ENCODE measurements at regions not wholly inside any gene's neighbourhood (a gene's known extent, or its start where the extent isn't known, plus 50 kb on each side); places are given as distances from the start of the nearest gene placed in this dataset.

DNA sequence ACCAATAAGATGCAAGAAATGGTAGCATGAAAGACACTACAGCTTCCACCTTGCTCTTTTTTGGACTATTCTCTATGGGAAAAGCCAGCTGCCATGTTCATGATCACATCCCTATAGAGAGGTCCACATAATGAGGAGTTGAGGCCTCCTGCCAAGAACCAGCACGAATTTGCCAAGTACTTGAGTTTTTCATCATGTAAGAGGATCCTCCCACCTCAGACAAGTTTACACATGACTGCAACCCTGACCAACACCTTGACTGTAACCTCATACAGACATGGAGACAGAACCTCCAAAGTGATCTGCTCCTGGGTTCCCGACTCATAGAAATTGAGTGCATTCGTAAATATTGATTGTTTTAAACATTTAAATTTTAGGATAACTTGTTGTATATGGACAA, 135.2 kb upstream of the TSPAN5 start:
- DNase-seq (ENCODE audit: low read depth): no peak
- Histone ChIP-seq H3K36me3 (ENCODE audit: control insufficient read depth, insufficient read depth, low read length) (no peaks in the 10 kb centered on the region), H3K4me3 (ENCODE audit: low read depth, low read length) (no peak overlapping the region), H3K27me3 (ENCODE audit: control insufficient read depth, insufficient read depth, low read length) (no peaks in the 10 kb centered on the region)
- TF ChIP-seq, protein P1, sequence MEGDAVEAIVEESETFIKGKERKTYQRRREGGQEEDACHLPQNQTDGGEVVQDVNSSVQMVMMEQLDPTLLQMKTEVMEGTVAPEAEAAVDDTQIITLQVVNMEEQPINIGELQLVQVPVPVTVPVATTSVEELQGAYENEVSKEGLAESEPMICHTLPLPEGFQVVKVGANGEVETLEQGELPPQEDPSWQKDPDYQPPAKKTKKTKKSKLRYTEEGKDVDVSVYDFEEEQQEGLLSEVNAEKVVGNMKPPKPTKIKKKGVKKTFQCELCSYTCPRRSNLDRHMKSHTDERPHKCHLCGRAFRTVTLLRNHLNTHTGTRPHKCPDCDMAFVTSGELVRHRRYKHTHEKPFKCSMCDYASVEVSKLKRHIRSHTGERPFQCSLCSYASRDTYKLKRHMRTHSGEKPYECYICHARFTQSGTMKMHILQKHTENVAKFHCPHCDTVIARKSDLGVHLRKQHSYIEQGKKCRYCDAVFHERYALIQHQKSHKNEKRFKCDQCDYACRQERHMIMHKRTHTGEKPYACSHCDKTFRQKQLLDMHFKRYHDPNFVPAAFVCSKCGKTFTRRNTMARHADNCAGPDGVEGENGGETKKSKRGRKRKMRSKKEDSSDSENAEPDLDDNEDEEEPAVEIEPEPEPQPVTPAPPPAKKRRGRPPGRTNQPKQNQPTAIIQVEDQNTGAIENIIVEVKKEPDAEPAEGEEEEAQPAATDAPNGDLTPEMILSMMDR (IDR thresholded peaks at IDR 0.05; ENCODE audit: insufficient read depth, low read length, poor library complexity, severe bottlenecking): no peak

DNA sequence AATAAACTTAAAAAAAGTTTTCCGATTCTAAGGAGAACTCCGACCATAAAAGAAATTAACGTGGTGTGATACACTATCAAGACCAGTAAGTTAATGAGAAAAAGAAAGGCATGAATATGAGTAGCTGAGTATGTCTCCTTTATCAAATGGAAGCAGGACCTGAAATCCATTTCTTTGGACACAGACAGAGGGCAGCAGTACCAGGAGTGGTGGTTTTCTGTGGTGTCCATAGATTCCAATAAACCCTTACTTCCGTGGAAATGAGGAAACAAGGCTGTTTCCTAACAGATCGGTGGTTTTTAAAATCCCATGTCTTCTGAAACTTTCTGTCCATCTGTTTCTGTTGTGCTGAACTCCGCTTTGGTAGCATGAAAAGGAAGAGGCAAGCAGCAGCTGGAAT, 128.5 kb upstream of the TSPAN5 start:
- DNase-seq (ENCODE audit: low read depth): no peak
- H3K27me3 ChIP-seq (ENCODE audit: control insufficient read depth, insufficient read depth, low read length): no peaks in the 10 kb centered on the region
- no peak overlapping the region for H3K4me3 ChIP-seq (ENCODE audit: low read depth, low read length)
- H3K36me3 ChIP-seq (ENCODE audit: control insufficient read depth, insufficient read depth, low read length): no peaks in the 10 kb centered on the region
- TF ChIP-seq, protein P1 (IDR thresholded peaks at IDR 0.05; ENCODE audit: insufficient read depth, low read length, poor library complexity, severe bottlenecking): peak; percentile 26

DNA sequence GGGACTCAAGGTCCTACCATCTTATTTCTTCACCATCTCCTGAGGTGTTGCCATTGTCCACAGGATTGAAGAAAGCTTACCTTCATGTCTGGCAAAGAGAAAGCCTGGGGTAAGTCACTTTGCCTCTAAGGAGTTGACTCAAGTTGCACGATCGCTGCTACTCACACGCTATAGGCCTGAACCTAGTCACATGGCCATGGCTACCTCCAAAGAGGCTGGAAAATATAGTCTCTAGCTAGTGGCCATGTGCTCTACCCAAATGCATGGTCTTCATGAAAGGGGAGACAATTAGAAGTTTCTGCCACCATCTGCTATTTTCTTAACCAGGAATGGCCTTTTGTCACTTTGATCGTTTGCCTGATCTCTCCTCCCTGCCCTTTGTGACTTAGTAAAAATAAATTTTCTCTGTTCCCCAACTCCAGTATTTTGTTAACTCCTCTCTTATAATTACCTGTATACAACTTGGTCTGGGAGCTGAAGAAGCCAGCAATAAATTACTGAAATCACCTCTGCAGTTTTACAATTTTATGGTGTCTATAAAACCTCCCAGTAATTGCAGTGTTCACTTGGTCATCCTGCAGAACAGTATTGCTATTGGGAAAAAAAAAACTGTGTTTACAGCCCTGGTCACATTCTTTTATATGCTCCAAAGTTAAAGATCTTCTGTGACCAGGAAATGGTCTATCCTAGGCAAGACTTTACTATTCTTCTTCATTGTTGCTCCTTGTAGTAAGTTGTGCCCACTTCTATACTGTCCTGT, 126.7 kb upstream of the TSPAN5 start:
- no peak overlapping the region for H3K4me3 ChIP-seq (ENCODE audit: low read depth, low read length)
- H3K27me3 ChIP-seq (ENCODE audit: control insufficient read depth, insufficient read depth, low read length): no peaks in the 10 kb centered on the region
- TF ChIP-seq, protein P1 (IDR thresholded peaks at IDR 0.05; ENCODE audit: insufficient read depth, low read length, poor library complexity, severe bottlenecking): no peak
- no peak for DNase-seq (ENCODE audit: low read depth)
- H3K36me3 ChIP-seq (ENCODE audit: control insufficient read depth, insufficient read depth, low read length): no peaks in the 10 kb centered on the region

DNA sequence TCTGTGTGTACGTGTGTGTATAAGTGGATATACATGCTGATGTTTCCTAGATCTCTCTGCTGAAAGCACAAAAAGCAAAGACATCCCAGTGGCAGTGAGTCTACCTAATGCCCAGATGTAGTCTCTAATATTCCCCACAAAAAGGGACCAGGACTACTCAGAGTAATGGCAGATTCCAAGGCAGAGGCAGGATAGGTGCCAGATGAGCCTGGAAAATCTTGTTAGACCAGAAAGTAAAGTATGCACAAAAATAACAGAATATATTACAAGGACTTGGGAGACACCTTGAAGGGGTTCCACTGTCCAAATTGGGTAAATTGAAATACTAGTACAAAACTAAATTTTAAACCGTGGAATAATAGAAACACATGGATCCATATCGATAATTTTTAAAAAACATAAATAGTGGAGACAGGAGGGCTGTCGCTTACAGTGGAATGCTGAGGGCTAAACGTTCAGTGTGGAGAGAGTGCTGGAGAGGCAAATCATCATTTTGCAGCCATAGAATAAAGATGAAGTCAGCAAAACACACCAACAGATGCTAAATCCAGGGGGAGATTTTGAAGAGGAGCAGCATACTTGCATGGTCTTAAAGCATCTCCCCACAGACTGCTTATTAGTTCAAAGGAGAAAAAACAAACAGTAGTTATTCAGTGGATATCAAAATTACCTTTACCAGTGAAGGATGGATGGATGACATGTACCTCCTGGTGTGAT, 123.4 kb upstream of the TSPAN5 start:
- no peak for DNase-seq (ENCODE audit: low read depth)
- no peaks in the 10 kb centered on the region for H3K36me3 ChIP-seq (ENCODE audit: control insufficient read depth, insufficient read depth, low read length)
- TF ChIP-seq, protein P1 (IDR thresholded peaks at IDR 0.05; ENCODE audit: insufficient read depth, low read length, poor library complexity, severe bottlenecking): no peak
- no peak overlapping the region for H3K4me3 ChIP-seq (ENCODE audit: low read depth, low read length)
- no peaks in the 10 kb centered on the region for H3K27me3 ChIP-seq (ENCODE audit: control insufficient read depth, insufficient read depth, low read length)

DNA sequence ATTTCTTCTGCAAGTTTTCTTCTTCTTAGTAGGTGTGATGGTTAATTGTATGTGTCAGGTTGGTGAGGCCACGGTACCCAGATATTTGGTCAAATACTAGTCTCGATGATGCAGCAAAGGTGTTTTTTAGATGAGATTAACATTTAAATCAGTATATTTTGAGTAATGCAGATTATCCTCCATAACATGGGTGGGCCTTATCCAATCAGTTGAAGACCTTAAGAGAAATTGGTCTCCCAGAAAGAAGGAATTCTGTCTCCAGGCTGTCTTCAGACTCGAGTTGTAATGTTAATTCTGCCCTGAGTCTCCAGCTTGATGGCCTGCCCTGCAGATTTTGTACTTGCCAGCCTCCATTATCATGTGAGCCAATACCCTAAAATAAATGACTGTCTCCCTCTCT, 122.5 kb upstream of the TSPAN5 start:
- TF ChIP-seq, protein P1 (IDR thresholded peaks at IDR 0.05; ENCODE audit: insufficient read depth, low read length, poor library complexity, severe bottlenecking): no peak

More for the DNA sequence above, 122.5 kb upstream of the TSPAN5 start:
- no peak overlapping the region for H3K4me3 ChIP-seq (ENCODE audit: low read depth, low read length)
- no peak for DNase-seq (ENCODE audit: low read depth)
- no peaks in the 10 kb centered on the region for H3K36me3 ChIP-seq (ENCODE audit: control insufficient read depth, insufficient read depth, low read length)
- no peaks in the 10 kb centered on the region for H3K27me3 ChIP-seq (ENCODE audit: control insufficient read depth, insufficient read depth, low read length)

All from kidney epithelial cell (primary cell).